ENCODE measurements at regions not wholly inside any gene's neighbourhood (a gene's known extent, or its start where the extent isn't known, plus 50 kb on each side); places are given as distances from the start of the nearest gene placed in this dataset.
A peak's percentile ranks its signal among the peaks of the same experiment; 100 is the strongest.

DNA sequence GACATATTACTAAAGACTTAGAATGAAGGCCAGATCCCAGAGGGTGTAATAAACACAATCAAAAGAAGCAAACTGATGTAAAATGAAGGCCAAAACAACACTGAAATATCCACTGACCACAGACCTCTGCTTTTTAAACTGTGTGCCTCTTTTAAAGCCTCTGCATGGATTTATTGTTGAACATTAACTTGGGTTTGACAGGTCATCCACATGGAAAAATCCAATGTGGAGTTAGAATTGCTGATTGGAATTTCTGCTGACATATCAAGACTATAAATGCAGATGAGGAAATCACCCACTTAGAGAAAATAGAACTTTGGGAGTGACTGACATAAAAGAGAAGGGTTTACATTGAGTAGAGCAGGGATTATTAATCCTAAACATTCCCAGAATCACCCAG, 853.9 kb upstream of the RAG2 start:
- Mint-ChIP-seq H3K36me3 (ENCODE audit: low read depth) (no peaks in the 10 kb centered on the region), H3K27me3 (ENCODE audit: insufficient read depth) (no peaks in the 10 kb centered on the region), H3K4me3 (no peak overlapping the region), H3K9me3 (no peaks in the 10 kb centered on the region), H3K4me1 (peaks cover 4% of the 10 kb centered on the region), H3K27ac (no peak overlapping the region)
- Histone ChIP-seq H3K9ac (ENCODE audit: extremely low read depth, low read length, poor library complexity, severe bottlenecking) (no peak overlapping the region), H3K27me3 (ENCODE audit: control insufficient read depth, insufficient read depth, low read length, poor library complexity, severe bottlenecking) (no peaks in the 10 kb centered on the region), H3K36me3 (ENCODE audit: control insufficient read depth, insufficient read depth, low read length) (no peaks in the 10 kb centered on the region), H3K27ac (ENCODE audit: low read depth, low read length) (no peak overlapping the region), H3K9me3 (ENCODE audit: control insufficient read depth, low read length) (peaks cover 9% of the 10 kb centered on the region), H3K4me1 (ENCODE audit: control insufficient read depth, insufficient read depth, low read length) (no peaks in the 10 kb centered on the region), H3K4me3 (ENCODE audit: low read length) (no peak overlapping the region)
- TF ChIP-seq, protein P1, sequence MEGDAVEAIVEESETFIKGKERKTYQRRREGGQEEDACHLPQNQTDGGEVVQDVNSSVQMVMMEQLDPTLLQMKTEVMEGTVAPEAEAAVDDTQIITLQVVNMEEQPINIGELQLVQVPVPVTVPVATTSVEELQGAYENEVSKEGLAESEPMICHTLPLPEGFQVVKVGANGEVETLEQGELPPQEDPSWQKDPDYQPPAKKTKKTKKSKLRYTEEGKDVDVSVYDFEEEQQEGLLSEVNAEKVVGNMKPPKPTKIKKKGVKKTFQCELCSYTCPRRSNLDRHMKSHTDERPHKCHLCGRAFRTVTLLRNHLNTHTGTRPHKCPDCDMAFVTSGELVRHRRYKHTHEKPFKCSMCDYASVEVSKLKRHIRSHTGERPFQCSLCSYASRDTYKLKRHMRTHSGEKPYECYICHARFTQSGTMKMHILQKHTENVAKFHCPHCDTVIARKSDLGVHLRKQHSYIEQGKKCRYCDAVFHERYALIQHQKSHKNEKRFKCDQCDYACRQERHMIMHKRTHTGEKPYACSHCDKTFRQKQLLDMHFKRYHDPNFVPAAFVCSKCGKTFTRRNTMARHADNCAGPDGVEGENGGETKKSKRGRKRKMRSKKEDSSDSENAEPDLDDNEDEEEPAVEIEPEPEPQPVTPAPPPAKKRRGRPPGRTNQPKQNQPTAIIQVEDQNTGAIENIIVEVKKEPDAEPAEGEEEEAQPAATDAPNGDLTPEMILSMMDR (conservative IDR thresholded peaks at IDR 0.05) = no peak
- no peak for DNase-seq

DNA sequence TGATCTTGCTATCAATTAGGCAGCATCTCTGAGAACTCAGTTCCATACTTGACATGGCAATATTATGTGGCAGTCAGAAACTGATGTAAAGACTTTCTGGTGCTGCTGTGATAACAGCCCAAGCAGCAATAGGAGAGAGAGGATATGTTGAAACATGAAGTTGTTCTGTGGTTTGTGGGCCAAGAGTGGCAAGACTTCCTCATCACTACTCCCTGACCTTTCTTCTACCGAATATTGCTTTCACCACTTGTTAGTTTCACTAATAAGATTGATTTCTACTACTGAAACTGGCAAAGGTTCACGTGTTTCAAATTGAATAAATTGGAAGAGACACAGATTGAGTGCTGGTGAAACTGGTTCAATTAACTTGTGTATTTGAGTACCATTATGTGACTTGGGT, 852.6 kb upstream of the RAG2 start:
- TF ChIP-seq, protein P1 (conservative IDR thresholded peaks at IDR 0.05) = no peak
- H3K27ac Mint-ChIP-seq = no peak overlapping the region
- no peaks in the 10 kb centered on the region for H3K27me3 Mint-ChIP-seq (ENCODE audit: insufficient read depth)
- peaks cover 4% of the 10 kb centered on the region for H3K4me1 Mint-ChIP-seq
- no peaks in the 10 kb centered on the region for H3K36me3 Mint-ChIP-seq (ENCODE audit: low read depth)
- DNase-seq = no peak
- no peak overlapping the region for H3K4me3 ChIP-seq (ENCODE audit: low read length)
- H3K4me3 Mint-ChIP-seq = no peak overlapping the region
- no peaks in the 10 kb centered on the region for H3K36me3 ChIP-seq (ENCODE audit: control insufficient read depth, insufficient read depth, low read length)
- no peaks in the 10 kb centered on the region for H3K9me3 Mint-ChIP-seq
- H3K27ac ChIP-seq (ENCODE audit: low read depth, low read length) = no peak overlapping the region
- H3K4me1 ChIP-seq (ENCODE audit: control insufficient read depth, insufficient read depth, low read length) = no peaks in the 10 kb centered on the region
- peaks cover 9% of the 10 kb centered on the region for H3K9me3 ChIP-seq (ENCODE audit: control insufficient read depth, low read length)
- H3K9ac ChIP-seq (ENCODE audit: extremely low read depth, low read length, poor library complexity, severe bottlenecking) = no peak overlapping the region
- H3K27me3 ChIP-seq (ENCODE audit: control insufficient read depth, insufficient read depth, low read length, poor library complexity, severe bottlenecking) = no peaks in the 10 kb centered on the region
- 86 to 95% methylated on average over 2 of the region's 2 CpGs for WGBS, 2 experiments (ENCODE audit: insufficient coverage in 1 of 2, insufficient read length in 1 of 2)

DNA sequence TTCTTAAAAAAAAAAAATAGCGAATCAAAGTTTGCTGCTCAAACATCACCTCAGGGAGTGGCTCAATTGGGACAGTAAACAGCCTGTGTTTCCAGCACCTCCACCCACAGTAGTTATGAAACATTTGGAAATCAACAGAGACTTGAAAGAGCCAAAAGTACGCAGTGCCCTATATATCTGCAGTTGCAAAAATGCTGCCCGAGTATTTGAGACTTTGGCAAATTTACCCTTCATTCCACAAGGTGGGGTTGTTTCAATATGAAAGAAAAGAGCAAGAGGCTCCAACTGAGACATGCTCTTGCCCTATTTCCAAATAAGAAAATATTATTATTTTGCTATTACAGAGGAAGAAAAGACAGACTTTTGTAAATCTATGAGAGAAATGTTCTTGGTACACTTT, 851.1 kb upstream of the RAG2 start:
- Histone ChIP-seq H3K9me3 (ENCODE audit: control insufficient read depth, low read length) (peaks cover 3% of the 10 kb centered on the region), H3K9ac (ENCODE audit: extremely low read depth, low read length, poor library complexity, severe bottlenecking) (no peak overlapping the region), H3K4me3 (ENCODE audit: low read length) (no peak overlapping the region), H3K27me3 (ENCODE audit: control insufficient read depth, insufficient read depth, low read length, poor library complexity, severe bottlenecking) (no peaks in the 10 kb centered on the region), H3K4me1 (ENCODE audit: control insufficient read depth, insufficient read depth, low read length) (no peaks in the 10 kb centered on the region), H3K27ac (ENCODE audit: low read depth, low read length) (no peak overlapping the region), H3K36me3 (ENCODE audit: control insufficient read depth, insufficient read depth, low read length) (no peaks in the 10 kb centered on the region)
- H3K27me3 Mint-ChIP-seq (ENCODE audit: insufficient read depth) = no peaks in the 10 kb centered on the region
- peak; percentile 43 for DNase-seq
- H3K9me3 Mint-ChIP-seq = no peaks in the 10 kb centered on the region
- no peaks in the 10 kb centered on the region for H3K36me3 Mint-ChIP-seq (ENCODE audit: low read depth)
- WGBS, 2 experiments (ENCODE audit: insufficient coverage in 1 of 2, insufficient read length in 1 of 2) = 0 to 46% methylated on average over 1 to 3 of the region's 3 CpGs
- TF ChIP-seq, protein P1 (conservative IDR thresholded peaks at IDR 0.05) = peak; percentile 79
- H3K4me1 Mint-ChIP-seq = peaks cover 4% of the 10 kb centered on the region
- no peak overlapping the region for H3K4me3 Mint-ChIP-seq
- H3K27ac Mint-ChIP-seq = no peak overlapping the region
